Hippocampal formation (tissue), 2 donors: ENCODE measurements at regions not wholly inside any gene's neighbourhood (a gene's known extent, or its start where the extent isn't known, plus 50 kb on each side); places are given as distances from the start of the nearest gene placed in this dataset.

Experiments used
- DNase-seq, 2 donors: peaks; one replicate each; lab custom pipeline; 2025; lab: John Stamatoyannopoulos, UW

- no peak for DNase-seq
These were observed 224.1 kb downstream of the ASCL1 start for GRCh38 chr12:103181366-103182152.

- no peak for DNase-seq
These were observed 224.8 kb downstream of the ASCL1 start for GRCh38 chr12:103182299-103182698.

- no peak for DNase-seq
These were observed 239.0 kb downstream of the ASCL1 start for GRCh38 chr12:103196467-103196866.

GRCh38 chr12:103197725-103198388, 240.4 kb downstream of the ASCL1 start:
- DNase-seq: no peak

- DNase-seq: no peak
These were observed 241.0 kb downstream of the ASCL1 start for GRCh38 chr12:103198499-103198898.

GRCh38 chr12:103205906-103206305, 248.4 kb downstream of the ASCL1 start:
- no peak for DNase-seq

GRCh38 chr12:103207936-103208335, 250.5 kb downstream of the ASCL1 start:
- DNase-seq: no peak

GRCh38 chr12:103241184-103241583, 254.6 kb downstream of the C12orf42 start:
- DNase-seq: no peak

GRCh38 chr12:103244596-103244995, 251.2 kb downstream of the C12orf42 start:
- DNase-seq: no peak

- no peak for DNase-seq
These were observed 248.2 kb downstream of the C12orf42 start for GRCh38 chr12:103247531-103247930.

GRCh38 chr12:103249607-103250006, 246.2 kb downstream of the C12orf42 start:
- DNase-seq: no peak

GRCh38 chr12:103250487-103250886, 245.3 kb downstream of the C12orf42 start:
- no peak for DNase-seq
